Ovary (tissue), 3 donors: ENCODE measurements at regions not wholly inside any gene's neighbourhood (a gene's known extent, or its start where the extent isn't known, plus 50 kb on each side); places are given as distances from the start of the nearest gene placed in this dataset.

Experiments
- EP300 ChIP-seq: sonication (generic); formaldehyde crosslinking; IDR thresholded peaks from one replicate; pipeline ENCODE4 v1.6.1; 2017; ENCODE audit warnings: antibody characterized with exemption
- TF ChIP-seq, protein P1 (sequence below), 3 donors: fragments of 450-650 bp in 2 of 3; fragments of 200-600 bp in 1 of 3; IDR thresholded peaks; one replicate each; pipeline versions ENCODE4 v1.5.1 to v1.8.0; 2016 to 2022; ENCODE audit warnings: antibody characterized with exemption in 3 of 3, mild to moderate bottlenecking in 1 of 3
- donor health status: DM: no; HTN: no; CAD: no.

DNA sequence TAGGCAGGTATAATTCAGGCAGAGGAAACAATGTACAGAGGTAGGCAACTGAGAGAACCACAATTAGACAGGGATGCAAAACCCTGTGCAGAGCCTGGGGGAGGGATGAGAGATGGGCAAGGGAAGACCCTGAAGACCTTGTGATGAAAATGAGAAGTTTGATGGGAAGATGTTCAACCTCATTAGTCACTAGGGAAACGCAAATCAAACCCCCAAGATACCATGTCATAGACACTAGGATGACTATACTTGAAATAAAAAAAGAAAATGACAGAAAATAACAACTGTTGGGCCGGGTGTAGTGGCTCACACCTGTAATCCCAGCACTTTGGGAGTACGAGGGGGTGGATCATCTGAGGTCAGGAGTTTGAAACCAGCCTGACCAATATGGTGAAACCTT is 813.1 kb downstream of the CDH11 start:
- TF ChIP-seq, protein P1, sequence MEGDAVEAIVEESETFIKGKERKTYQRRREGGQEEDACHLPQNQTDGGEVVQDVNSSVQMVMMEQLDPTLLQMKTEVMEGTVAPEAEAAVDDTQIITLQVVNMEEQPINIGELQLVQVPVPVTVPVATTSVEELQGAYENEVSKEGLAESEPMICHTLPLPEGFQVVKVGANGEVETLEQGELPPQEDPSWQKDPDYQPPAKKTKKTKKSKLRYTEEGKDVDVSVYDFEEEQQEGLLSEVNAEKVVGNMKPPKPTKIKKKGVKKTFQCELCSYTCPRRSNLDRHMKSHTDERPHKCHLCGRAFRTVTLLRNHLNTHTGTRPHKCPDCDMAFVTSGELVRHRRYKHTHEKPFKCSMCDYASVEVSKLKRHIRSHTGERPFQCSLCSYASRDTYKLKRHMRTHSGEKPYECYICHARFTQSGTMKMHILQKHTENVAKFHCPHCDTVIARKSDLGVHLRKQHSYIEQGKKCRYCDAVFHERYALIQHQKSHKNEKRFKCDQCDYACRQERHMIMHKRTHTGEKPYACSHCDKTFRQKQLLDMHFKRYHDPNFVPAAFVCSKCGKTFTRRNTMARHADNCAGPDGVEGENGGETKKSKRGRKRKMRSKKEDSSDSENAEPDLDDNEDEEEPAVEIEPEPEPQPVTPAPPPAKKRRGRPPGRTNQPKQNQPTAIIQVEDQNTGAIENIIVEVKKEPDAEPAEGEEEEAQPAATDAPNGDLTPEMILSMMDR (IDR thresholded peaks at IDR 0.05): no peak
- no peak for TF ChIP-seq EP300
